Prostate gland (tissue), 2 donors: ENCODE measurements at regions not wholly inside any gene's neighbourhood (a gene's known extent, or its start where the extent isn't known, plus 50 kb on each side); places are given as distances from the start of the nearest gene placed in this dataset.

Source experiments
- DNase-seq: peaks from one replicate; pipeline ENCODE4 v3.0.0-alpha.2; 2019; ENCODE audit warnings: low spot score
- H3K27ac ChIP-seq, 2 donors: fragments of 200-600 bp; sonication (generic); 2 replicates each; pipeline ENCODE4 v1.5.1; 2017 to 2019
- H3K27me3 ChIP-seq: fragments of 200-600 bp; sonication (generic); replicated peaks from 2 replicates; pipeline ENCODE4 v1.5.1; 2019; ENCODE audit not compliant: insufficient read depth
- H3K36me3 ChIP-seq, 2 donors: fragments of 200-600 bp; sonication (generic); 1 replicate in 1 of 2; 2 replicates in 1 of 2; pipeline versions ENCODE4 v1.5.1 to v1.8.1; 2017 to 2019
- H3K4me1 ChIP-seq: fragments of 200-600 bp; sonication (generic); replicated peaks from 2 replicates; pipeline ENCODE4 v1.5.1; 2019
- H3K4me3 ChIP-seq, 2 donors: fragments of 200-600 bp; sonication (generic); 2 replicates each; pipeline ENCODE4 v1.5.1; 2017 to 2019
- H3K9me3 ChIP-seq: fragments of 200-600 bp; sonication (generic); 2 replicates; pipeline ENCODE4 v1.5.1; 2017
- POLR2A ChIP-seq: fragments of 450-650 bp; IDR thresholded peaks from one replicate; pipeline ENCODE4 v1.6.1; 2016; ENCODE audit warnings: antibody characterized with exemption, mild to moderate bottlenecking
- POLR2AphosphoS5 ChIP-seq: sonication (generic); formaldehyde crosslinking; IDR thresholded peaks from one replicate; pipeline ENCODE4 v1.6.1; 2017; ENCODE audit warnings: antibody characterized with exemption
- WGBS: methylation state at CpG from one replicate; pipeline ENCODE4 v1.1.5; 2018; 5-methylcytosine and 5-hydroxymethylcytosine counted together
- intact Hi-C: fragments of 100-400 bp; cut with DNase I; formaldehyde crosslinking; loops from one replicate; pipeline ENCODE4 v1.14.2; 2022
- TF ChIP-seq, protein P1 (sequence below), 4 experiments: fragments of 200-600 bp in 2 of 4; fragments of 450-650 bp in 2 of 4; sonication (generic) in 2 of 4; IDR thresholded peaks; 1 replicate in 3 of 4; 2 replicates in 1 of 4; pipeline ENCODE4 v1.5.1; 2016 to 2019; ENCODE audit warnings: antibody characterized with exemption in 4 of 4, mild to moderate bottlenecking in 2 of 4, moderate library complexity in 2 of 4

DNA sequence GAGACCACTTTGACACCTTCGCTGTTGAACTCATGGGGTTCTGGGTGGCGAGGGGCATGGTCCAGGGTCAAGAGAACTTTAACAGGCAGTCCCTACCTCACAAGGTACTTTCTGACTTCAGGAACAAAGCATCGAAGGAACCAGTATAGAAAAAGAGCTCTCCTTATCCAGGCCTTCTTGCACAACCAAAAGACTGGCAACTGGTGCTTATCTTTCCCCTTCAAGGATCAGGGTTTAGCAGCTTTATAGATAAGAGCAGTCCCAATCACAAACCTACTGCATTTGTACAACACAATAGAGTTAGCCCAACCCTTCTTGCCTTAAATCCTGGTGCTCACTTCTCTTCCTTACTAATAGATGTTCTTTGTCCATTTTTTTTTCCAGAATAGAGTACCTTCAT is 116.3 kb downstream of the SNX5 start:
- TF ChIP-seq POLR2A (no peak), POLR2AphosphoS5 (no peak)
- TF ChIP-seq, protein P1, sequence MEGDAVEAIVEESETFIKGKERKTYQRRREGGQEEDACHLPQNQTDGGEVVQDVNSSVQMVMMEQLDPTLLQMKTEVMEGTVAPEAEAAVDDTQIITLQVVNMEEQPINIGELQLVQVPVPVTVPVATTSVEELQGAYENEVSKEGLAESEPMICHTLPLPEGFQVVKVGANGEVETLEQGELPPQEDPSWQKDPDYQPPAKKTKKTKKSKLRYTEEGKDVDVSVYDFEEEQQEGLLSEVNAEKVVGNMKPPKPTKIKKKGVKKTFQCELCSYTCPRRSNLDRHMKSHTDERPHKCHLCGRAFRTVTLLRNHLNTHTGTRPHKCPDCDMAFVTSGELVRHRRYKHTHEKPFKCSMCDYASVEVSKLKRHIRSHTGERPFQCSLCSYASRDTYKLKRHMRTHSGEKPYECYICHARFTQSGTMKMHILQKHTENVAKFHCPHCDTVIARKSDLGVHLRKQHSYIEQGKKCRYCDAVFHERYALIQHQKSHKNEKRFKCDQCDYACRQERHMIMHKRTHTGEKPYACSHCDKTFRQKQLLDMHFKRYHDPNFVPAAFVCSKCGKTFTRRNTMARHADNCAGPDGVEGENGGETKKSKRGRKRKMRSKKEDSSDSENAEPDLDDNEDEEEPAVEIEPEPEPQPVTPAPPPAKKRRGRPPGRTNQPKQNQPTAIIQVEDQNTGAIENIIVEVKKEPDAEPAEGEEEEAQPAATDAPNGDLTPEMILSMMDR (IDR thresholded peaks at IDR 0.05), result no peak
- H3K4me1 ChIP-seq, result no peaks in the 10 kb centered on the region
- H3K4me3 ChIP-seq, result no peak overlapping the region
- H3K27ac ChIP-seq, result no peak overlapping the region
- intact Hi-C loops, result no loop called here
- H3K27me3 ChIP-seq, result no peaks in the 10 kb centered on the region
- no peak for DNase-seq
- H3K36me3 ChIP-seq, result no peaks in the 10 kb centered on the region
- no peaks in the 10 kb centered on the region for H3K9me3 ChIP-seq
- 93% methylated on average over 3 of the region's 3 CpGs for WGBS

DNA sequence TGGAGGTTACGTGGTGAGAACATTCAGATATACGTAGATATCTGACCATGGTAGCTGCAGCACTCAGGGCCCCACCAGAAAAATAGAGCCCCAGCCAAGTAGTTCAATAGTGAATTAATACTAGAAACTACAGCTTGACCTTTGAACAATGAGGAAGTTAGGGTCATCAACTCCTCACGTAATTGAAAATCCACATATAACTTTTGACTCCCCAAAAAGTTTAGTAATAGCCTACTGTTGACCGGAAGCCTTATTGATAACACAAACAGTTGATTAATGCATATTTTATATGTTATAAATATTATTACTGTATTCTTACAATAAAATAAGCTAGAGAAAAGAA is 117.9 kb downstream of the SNX5 start:
- H3K27ac ChIP-seq, result no peak overlapping the region
- no peaks in the 10 kb centered on the region for H3K27me3 ChIP-seq
- no peaks in the 10 kb centered on the region for H3K4me1 ChIP-seq
- no peak overlapping the region for H3K4me3 ChIP-seq
- WGBS, result 86% methylated on average over 4 of the region's 4 CpGs
- intact Hi-C loops, result no loop called here
- H3K9me3 ChIP-seq, result no peaks in the 10 kb centered on the region
- TF ChIP-seq POLR2A, result no peak
- TF ChIP-seq, protein P1 (IDR thresholded peaks at IDR 0.05), result no peak
- no peak for TF ChIP-seq POLR2AphosphoS5
- H3K36me3 ChIP-seq, result no peaks in the 10 kb centered on the region
- no peak for DNase-seq

DNA sequence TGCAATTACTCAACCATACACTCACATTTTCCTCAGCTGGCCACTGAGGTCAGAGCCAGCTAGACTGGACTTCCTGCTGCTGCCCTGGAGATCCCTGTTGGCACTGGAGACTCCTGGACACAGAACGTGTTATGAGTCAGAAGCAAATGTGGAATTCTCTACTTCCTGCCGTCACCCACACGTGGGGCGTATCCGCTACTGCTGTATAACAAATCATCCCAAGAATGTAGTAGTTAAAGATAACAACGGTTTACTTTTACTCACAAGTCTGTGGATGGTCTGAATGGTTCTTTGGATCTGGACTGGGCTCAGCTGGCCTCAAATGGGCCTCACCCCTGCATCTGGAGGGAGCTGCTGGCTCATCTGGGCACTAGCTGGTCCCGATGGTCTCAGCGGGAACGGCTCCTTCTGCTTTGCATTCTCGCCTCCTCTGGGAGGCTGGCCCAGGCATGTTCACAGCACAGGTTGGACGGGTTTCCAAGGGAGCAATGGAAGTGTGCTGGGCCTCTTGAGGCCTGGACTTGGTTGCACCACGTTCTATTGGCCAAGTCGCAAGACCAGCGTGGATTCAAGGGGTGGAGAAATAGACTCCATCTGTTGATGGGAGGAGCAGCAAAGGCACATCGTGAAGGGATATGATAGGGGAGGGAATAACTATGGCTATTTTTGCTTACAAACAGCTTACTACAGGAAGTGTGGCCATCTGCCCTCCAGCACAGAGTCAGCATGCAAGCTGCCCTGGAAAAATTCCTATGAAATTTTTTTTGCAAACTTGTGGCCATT is 118.5 kb downstream of the SNX5 start:
- 63% methylated on average over 15 of the region's 15 CpGs for WGBS
- Histone ChIP-seq H3K4me3 (no peak overlapping the region), H3K27me3 (no peaks in the 10 kb centered on the region), H3K9me3 (no peaks in the 10 kb centered on the region), H3K36me3 (no peaks in the 10 kb centered on the region), H3K4me1 (no peaks in the 10 kb centered on the region), H3K27ac (no peak overlapping the region)
- intact Hi-C loops, result no loop called here
- DNase-seq, result no peak
- TF ChIP-seq POLR2A, result no peak
- TF ChIP-seq POLR2AphosphoS5, result no peak
- TF ChIP-seq, protein P1 (IDR thresholded peaks at IDR 0.05), result no peak

DNA sequence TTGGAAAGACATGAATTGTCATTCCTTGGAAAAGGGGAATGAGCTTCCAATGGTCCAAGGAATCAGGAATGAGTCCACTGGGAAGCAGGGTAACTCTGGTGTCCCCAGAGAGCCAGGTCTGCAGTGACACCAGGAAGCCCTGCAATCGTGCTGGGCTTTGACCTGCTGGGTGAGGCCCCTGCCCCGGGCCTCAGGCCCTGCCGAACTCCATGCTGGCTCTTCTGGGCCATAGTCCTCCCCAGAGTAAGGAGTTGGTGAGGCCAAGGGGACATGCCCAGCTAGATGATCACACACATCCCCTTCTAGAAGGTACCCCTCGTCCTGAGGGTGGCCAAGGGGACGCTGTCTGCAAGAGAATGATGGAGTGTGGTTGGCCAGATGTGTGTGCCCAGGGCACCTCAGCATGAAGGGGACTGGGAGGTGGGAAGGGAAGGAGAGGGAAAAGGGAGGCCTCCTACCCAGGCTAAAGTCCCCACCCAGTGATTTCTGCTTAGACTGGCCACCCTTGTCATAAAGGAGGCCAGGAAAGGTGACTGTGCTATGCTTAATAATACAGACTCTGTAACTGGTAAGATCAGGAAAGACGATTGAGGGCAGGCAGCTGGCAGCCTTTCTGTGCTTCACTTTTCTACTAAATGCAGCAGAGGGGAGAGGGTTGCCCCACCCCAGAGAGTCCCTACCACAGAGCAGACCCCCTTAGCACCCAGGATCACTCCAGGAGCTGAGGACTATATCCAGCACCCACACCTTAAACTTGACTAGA is 119.3 kb downstream of the SNX5 start:
- Histone ChIP-seq H3K4me3 (no peak overlapping the region), H3K27me3 (no peaks in the 10 kb centered on the region), H3K27ac (no peak overlapping the region), H3K36me3 (no peaks in the 10 kb centered on the region), H3K9me3 (no peaks in the 10 kb centered on the region), H3K4me1 (no peaks in the 10 kb centered on the region)
- DNase-seq, result no peak
- TF ChIP-seq, protein P1 (IDR thresholded peaks at IDR 0.05), result no peak
- TF ChIP-seq POLR2A, result no peak
- TF ChIP-seq POLR2AphosphoS5, result no peak
- WGBS, result 93% methylated on average over 6 of the region's 6 CpGs
- intact Hi-C loops, result no loop called here
